ENCODE measurements at regions not wholly inside any gene's neighbourhood (a gene's known extent, or its start where the extent isn't known, plus 50 kb on each side); places are given as distances from the start of the nearest gene placed in this dataset.

DNA sequence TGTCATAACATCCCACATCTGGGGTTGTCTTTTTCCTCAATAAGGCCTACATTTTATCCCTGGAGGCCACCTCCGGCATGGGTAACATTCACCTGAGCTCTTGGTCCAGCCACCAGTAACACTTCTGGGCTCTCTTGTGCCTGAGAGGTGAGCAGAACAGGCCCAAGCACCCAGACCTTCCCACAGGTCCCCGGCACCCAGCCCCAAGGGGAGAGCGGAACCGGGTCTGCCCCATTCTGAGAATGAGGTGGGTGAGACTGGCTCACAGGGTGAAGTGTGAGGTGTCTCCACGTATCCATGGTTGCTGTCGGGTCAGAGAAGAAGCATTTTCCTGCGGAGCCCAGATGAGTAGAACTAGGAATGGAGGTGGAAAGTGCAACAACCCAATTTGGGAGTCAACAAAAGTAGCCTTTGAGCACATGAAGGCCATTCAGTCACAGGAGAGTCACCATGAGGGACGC lies 496.7 kb upstream of the MYT1L start:
- DNase-seq (ENCODE audit: low read depth in 1 of 2, low spot score in 2 of 2) = peak in 1 of 2 experiments; percentile 11

More for the DNA sequence above, 496.7 kb upstream of the MYT1L start:
- no peak overlapping the region for H2AK5ac ChIP-seq (ENCODE audit: low read depth, low read length)
- 91% methylated on average over 6 of the region's 8 CpGs; no CpG with 5 or more reads in 1 of the 2 experiments for WGBS, 2 experiments (ENCODE audit: extremely low coverage in 1 of 2, insufficient coverage in 1 of 2, insufficient read length in 1 of 2, insufficient replicate concordance in 2 of 2, low coverage in 1 of 2, low lambda C conversion rate in 2 of 2, missing lambda C conversion rate in 1 of 2)
- POLR2A ChIA-PET (ENCODE audit: partially characterized antibody) = no interaction called here
- H3K56ac ChIP-seq (replicated peaks; ENCODE audit: insufficient read length, low read depth, low read length) = no peak overlapping the region
- H3K18ac ChIP-seq (ENCODE audit: extremely low read depth, low read length) = no peak overlapping the region
- no peak overlapping the region for H3K4me2 ChIP-seq (ENCODE audit: insufficient read depth in 1 of 2, low read depth in 2 of 2, low read length in 2 of 2)
- H3K27me3 ChIP-seq (replicated peaks in 1 of 4; ENCODE audit: control insufficient read depth in 3 of 4, extremely low read depth in 1 of 4, insufficient read depth in 3 of 4, low read length in 3 of 4) = no peaks in the 10 kb centered on the region
- H3K36me3 ChIP-seq (ENCODE audit: control insufficient read depth in 2 of 4, insufficient read depth in 4 of 4, low read length in 3 of 4) = no peaks in the 10 kb centered on the region
- no peaks in the 10 kb centered on the region for H3K79me2 ChIP-seq (ENCODE audit: control insufficient read depth in 1 of 2, insufficient read depth in 2 of 2, low read length in 2 of 2)
- H4K20me1 ChIP-seq (replicated peaks in 1 of 2; ENCODE audit: control insufficient read depth in 1 of 2, insufficient read depth in 2 of 2, low read length in 2 of 2) = no peaks in the 10 kb centered on the region
- no peaks in the 10 kb centered on the region for H3K9me3 ChIP-seq (ENCODE audit: insufficient read depth in 2 of 2, low read depth in 1 of 2, low read length in 1 of 2)
- no peak overlapping the region for H4K91ac ChIP-seq (replicated peaks; ENCODE audit: insufficient read length, low read length)
- TF ChIP-seq MAFK (IDR thresholded peaks at IDR 0.05; ENCODE audit: low read depth, low read length) (no peak), TAF7 (optimal IDR thresholded peaks at IDR 0.05; ENCODE audit: borderline replicate concordance, low read depth, low read length) (no peak)
- CTCF ChIA-PET (ENCODE audit: partially characterized antibody) = no interaction called here
- no peak overlapping the region for H3K23ac ChIP-seq (ENCODE audit: insufficient read length)
- H2BK5ac ChIP-seq (ENCODE audit: low read depth, low read length) = no peak overlapping the region
- H2BK120ac ChIP-seq (replicated peaks; ENCODE audit: low read depth, low read length) = no peak overlapping the region
- no peak overlapping the region for H2BK20ac ChIP-seq (ENCODE audit: low read length)
- H3K4ac ChIP-seq (replicated peaks; ENCODE audit: insufficient read length, low read depth, low read length) = no peak overlapping the region
- H2BK12ac ChIP-seq (ENCODE audit: low read depth, low read length) = no peak overlapping the region
- no peak overlapping the region for H3K27ac ChIP-seq (ENCODE audit: low read depth, low read length)
- H2AFZ ChIP-seq (ENCODE audit: low read length) = no peak overlapping the region
- H3K4me1 ChIP-seq (replicated peaks in 1 of 4; ENCODE audit: control insufficient read depth in 3 of 4, insufficient read depth in 4 of 4, low read length in 3 of 4) = no peaks in the 10 kb centered on the region
- no peak overlapping the region for H2BK15ac ChIP-seq (ENCODE audit: low read length)
- H3K14ac ChIP-seq (ENCODE audit: insufficient read length) = no peak overlapping the region
- H3K79me1 ChIP-seq (ENCODE audit: low read depth, low read length) = no peaks in the 10 kb centered on the region
- no peak overlapping the region for H3K9ac ChIP-seq (replicated peaks in 1 of 4; ENCODE audit: extremely low read depth in 1 of 4, low read depth in 3 of 4, low read length in 3 of 4)
- no peak overlapping the region for H4K5ac ChIP-seq (ENCODE audit: insufficient read length, low read depth, low read length)
- H4K8ac ChIP-seq (ENCODE audit: extremely low read depth, insufficient read depth, low read length) = no peak overlapping the region
- H3K4me3 ChIP-seq (ENCODE audit: extremely low read depth in 1 of 4, insufficient read depth in 2 of 4, low read depth in 3 of 4, low read length in 4 of 4) = no peak overlapping the region
- FAIRE-seq = no peak
- H3K23me2 ChIP-seq (ENCODE audit: low read depth, low read length) = no peaks in the 10 kb centered on the region

Measured in H1 (cell line).